HS-27A (cell line): ENCODE measurements at regions not wholly inside any gene's neighbourhood (a gene's known extent, or its start where the extent isn't known, plus 50 kb on each side); places are given as distances from the start of the nearest gene placed in this dataset.
"Not testable (repeated sequence)": the region's sequence is repeated elsewhere in the genome, so short reads cannot be mapped to it uniquely, and the experiment has no call there.

Experiments used
- DNase-seq: peaks from one replicate; pipeline ENCODE4 v3.0.0-alpha.2; 2012; ENCODE audit warnings: low read depth, missing footprints

- DNase-seq, result no peak
These were observed 97.7 kb upstream of the DOCK9 start for GRCh38 chr13:99075268-99076191.

- DNase-seq, result no peak
These were observed 100.3 kb upstream of the DOCK9 start for GRCh38 chr13:99078017-99078771.

- DNase-seq, result no peak
These were observed 102.3 kb upstream of the DOCK9 start for GRCh38 chr13:99080131-99080530.

GRCh38 chr13:99083981-99084380 lies 106.1 kb upstream of the DOCK9 start:
- DNase-seq, result no peak

- DNase-seq, result no peak
These were observed 107.4 kb upstream of the DOCK9 start for GRCh38 chr13:99085139-99085807.

- DNase-seq, result no peak
These were observed 108.0 kb upstream of the DOCK9 start for GRCh38 chr13:99085808-99086266.

GRCh38 chr13:99086267-99087097 lies 108.6 kb upstream of the DOCK9 start:
- no peak for DNase-seq

GRCh38 chr13:99087098-99087953 lies 109.5 kb upstream of the DOCK9 start:
- no peak for DNase-seq

- no peak for DNase-seq
These were observed 110.2 kb upstream of the DOCK9 start for GRCh38 chr13:99087954-99088491.

GRCh38 chr13:99093997-99094396 lies 106.7 kb upstream of the UBAC2 start:
- DNase-seq, result no peak

- DNase-seq, result not testable (repeated sequence)
These were observed 98.8 kb upstream of the UBAC2 start for GRCh38 chr13:99101831-99102230.

GRCh38 chr13:99103536-99103935 lies 97.1 kb upstream of the UBAC2 start:
- no peak for DNase-seq

- DNase-seq, result no peak
These were observed 96.3 kb upstream of the UBAC2 start for GRCh38 chr13:99104396-99104795.

GRCh38 chr13:99105160-99105559 lies 95.5 kb upstream of the UBAC2 start:
- DNase-seq, result no peak

GRCh38 chr13:99113351-99113750 lies 87.3 kb upstream of the UBAC2 start:
- no peak for DNase-seq

GRCh38 chr13:99118179-99118578 lies 82.5 kb upstream of the UBAC2 start:
- no peak for DNase-seq

GRCh38 chr13:99119656-99120055 lies 81.0 kb upstream of the UBAC2 start:
- no peak for DNase-seq

- no peak for DNase-seq
These were observed 79.9 kb upstream of the UBAC2 start for GRCh38 chr13:99120751-99121150.

- no peak for DNase-seq
These were observed 78.5 kb upstream of the UBAC2 start for GRCh38 chr13:99122171-99122570.
